Prostate gland (tissue), 2 donors: ENCODE measurements at regions not wholly inside any gene's neighbourhood (a gene's known extent, or its start where the extent isn't known, plus 50 kb on each side); places are given as distances from the start of the nearest gene placed in this dataset.

ENCODE experiments used
- CTCF ChIP-seq, 4 experiments: fragments of 200-600 bp in 2 of 4; fragments of 450-650 bp in 2 of 4; sonication (generic) in 2 of 4; IDR thresholded peaks; 1 replicate in 3 of 4; 2 replicates in 1 of 4; pipeline ENCODE4 v1.5.1; 2016 to 2019; ENCODE audit warnings: antibody characterized with exemption in 4 of 4, mild to moderate bottlenecking in 2 of 4, moderate library complexity in 2 of 4
- POLR2A ChIP-seq: fragments of 450-650 bp; IDR thresholded peaks from one replicate; pipeline ENCODE4 v1.6.1; 2016; ENCODE audit warnings: antibody characterized with exemption, mild to moderate bottlenecking
- POLR2AphosphoS5 ChIP-seq: sonication (generic); formaldehyde crosslinking; IDR thresholded peaks from one replicate; pipeline ENCODE4 v1.6.1; 2017; ENCODE audit warnings: antibody characterized with exemption

GRCh38 chr3:18864933-18865731, 283.2 kb upstream of the KCNH8 start:
- TF ChIP-seq CTCF (IDR thresholded peaks at IDR 0.05) (no peak), POLR2A (no peak), POLR2AphosphoS5 (no peak)
